ENCODE measurements at regions not wholly inside any gene's neighbourhood (a gene's known extent, or its start where the extent isn't known, plus 50 kb on each side); places are given as distances from the start of the nearest gene placed in this dataset.

DNA sequence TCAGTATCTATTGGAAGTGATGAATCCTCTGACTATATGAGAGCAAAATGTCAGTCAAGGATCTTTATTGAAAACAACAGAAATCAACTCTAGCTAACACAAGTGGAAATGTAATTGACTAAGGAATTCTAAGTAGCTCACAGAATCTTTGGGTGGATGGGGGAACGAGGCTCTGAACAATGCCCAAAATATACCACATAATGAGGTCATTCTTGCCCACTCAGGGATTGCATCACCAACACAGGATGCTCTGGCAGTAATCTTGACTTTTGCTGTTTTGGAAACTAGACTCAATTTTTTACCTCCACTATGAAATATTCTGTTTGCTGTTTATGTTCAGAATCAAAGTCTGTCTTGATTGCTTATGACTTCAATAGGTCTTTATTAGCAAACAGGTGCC is 127.4 kb upstream of the UNC5C start:
- TF ChIP-seq, protein P1, sequence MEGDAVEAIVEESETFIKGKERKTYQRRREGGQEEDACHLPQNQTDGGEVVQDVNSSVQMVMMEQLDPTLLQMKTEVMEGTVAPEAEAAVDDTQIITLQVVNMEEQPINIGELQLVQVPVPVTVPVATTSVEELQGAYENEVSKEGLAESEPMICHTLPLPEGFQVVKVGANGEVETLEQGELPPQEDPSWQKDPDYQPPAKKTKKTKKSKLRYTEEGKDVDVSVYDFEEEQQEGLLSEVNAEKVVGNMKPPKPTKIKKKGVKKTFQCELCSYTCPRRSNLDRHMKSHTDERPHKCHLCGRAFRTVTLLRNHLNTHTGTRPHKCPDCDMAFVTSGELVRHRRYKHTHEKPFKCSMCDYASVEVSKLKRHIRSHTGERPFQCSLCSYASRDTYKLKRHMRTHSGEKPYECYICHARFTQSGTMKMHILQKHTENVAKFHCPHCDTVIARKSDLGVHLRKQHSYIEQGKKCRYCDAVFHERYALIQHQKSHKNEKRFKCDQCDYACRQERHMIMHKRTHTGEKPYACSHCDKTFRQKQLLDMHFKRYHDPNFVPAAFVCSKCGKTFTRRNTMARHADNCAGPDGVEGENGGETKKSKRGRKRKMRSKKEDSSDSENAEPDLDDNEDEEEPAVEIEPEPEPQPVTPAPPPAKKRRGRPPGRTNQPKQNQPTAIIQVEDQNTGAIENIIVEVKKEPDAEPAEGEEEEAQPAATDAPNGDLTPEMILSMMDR (conservative IDR thresholded peaks at IDR 0.05; ENCODE audit: low read depth, low read length): no peak
- no peak for DNase-seq (ENCODE audit: low read depth)

DNA sequence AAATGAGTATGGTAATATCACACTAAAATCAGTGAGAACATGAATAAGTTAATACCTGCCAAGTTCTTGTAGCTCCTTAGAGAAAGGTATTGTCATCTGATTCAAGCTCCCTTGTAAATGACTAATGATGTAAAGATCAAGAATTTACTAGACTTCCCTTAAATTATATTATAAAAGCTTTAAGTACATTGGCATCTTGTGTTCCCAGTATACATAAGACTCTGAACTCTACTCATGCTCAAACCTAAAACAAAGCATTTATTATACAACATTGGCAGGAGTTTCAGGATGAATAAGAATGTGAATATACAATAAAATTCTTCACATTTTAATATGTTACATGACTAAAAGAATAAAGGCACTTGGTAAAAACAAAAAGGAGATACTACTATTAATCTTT is 126.8 kb upstream of the UNC5C start:
- DNase-seq (ENCODE audit: low read depth): no peak
- no peak overlapping the region for H3K4me3 ChIP-seq (ENCODE audit: low read depth, low read length)
- TF ChIP-seq, protein P1 (conservative IDR thresholded peaks at IDR 0.05; ENCODE audit: low read depth, low read length): no peak

More for the DNA sequence above, 127.4 kb upstream of the UNC5C start:
- H3K4me3 ChIP-seq (ENCODE audit: low read depth, low read length): no peak overlapping the region

DNA sequence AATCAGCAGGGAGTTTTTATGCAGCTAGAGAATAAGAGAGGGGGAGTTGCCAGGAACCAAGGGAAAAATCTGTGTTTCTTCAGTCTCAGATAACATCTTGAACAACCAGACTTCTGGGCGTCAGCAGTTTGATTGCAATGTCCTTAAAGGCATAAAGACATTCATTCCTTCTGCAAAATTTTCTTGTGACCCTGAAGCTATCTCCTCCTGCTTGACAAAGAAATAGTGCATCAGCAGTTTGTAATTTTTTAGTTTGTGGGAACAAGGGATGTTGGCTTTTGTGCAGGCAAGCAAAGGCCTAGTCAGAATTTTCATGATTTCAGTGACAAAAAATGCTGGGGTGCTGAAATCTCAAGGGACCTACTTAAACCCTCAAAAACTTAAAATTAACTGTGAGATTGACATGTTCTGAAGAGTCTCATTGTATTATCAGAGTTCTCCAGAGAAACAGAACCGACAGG is 125.8 kb upstream of the UNC5C start:
- no peak for DNase-seq (ENCODE audit: low read depth)
- no peak overlapping the region for H3K4me3 ChIP-seq (ENCODE audit: low read depth, low read length)
- TF ChIP-seq, protein P1 (conservative IDR thresholded peaks at IDR 0.05; ENCODE audit: low read depth, low read length): no peak

DNA sequence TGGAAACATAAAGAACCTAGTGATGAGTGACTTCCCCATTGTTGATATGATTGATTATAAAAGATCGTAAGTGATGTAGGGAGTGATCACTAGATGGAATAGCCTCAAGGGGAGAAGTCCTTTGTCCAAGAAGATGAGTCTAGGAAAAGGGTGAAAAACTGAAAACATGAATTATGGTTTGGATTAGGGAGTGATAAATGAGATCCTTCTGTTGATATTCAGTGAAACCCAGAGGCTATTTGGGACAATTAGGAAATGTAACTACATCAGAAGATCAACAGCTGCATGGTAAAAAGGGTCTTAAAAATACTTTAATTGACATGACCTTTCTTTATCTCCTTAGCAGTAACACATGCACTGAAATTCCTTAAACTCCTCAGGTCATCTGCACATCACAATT is 124.0 kb upstream of the UNC5C start:
- H3K4me3 ChIP-seq (ENCODE audit: low read depth, low read length): no peak overlapping the region
- TF ChIP-seq, protein P1 (conservative IDR thresholded peaks at IDR 0.05; ENCODE audit: low read depth, low read length): no peak
- DNase-seq (ENCODE audit: low read depth): no peak

DNA sequence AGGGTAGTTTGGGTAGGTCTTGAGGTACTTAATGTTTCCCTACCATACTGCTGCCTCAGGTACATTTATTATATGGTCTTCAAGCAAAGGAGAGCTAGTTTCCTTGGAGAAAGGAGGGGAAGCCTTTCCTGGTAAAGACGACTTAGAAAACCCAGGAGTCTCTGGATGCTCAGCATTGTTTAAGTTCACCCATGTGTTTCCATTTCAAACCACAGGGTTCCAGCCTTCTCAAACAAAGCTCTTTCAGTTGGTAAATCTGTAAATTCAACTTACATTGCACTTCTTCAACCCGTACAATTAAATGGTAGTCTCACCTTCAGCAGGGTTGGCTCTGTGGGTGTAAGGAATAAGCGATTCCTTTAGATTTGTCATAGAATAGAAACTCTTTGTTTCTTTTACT is 111.9 kb upstream of the UNC5C start:
- TF ChIP-seq, protein P1 (conservative IDR thresholded peaks at IDR 0.05; ENCODE audit: low read depth, low read length): no peak
- no peak overlapping the region for H3K4me3 ChIP-seq (ENCODE audit: low read depth, low read length)
- peak; percentile 47 for DNase-seq (ENCODE audit: low read depth)

DNA sequence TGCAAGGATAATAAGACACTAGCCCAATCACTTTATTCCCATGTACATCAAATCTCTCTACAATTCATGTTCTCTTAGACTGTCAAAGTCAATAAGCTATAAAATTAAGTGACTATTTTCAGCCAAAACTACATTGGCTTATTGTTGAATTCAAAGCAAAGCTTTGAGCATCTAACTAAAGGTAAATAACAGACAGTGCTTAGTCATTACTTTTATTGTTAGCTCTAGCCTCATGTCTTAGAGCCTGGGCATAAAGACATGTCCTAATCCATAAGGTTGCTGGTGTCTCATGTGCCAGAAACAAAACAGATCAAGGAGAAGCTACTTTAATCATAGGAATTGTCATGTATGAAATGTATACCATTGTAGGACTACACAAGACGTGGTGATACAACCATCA is 103.1 kb upstream of the UNC5C start:
- DNase-seq (ENCODE audit: low read depth): no peak
- TF ChIP-seq, protein P1 (conservative IDR thresholded peaks at IDR 0.05; ENCODE audit: low read depth, low read length): no peak
- H3K4me3 ChIP-seq (ENCODE audit: low read depth, low read length): no peak overlapping the region

DNA sequence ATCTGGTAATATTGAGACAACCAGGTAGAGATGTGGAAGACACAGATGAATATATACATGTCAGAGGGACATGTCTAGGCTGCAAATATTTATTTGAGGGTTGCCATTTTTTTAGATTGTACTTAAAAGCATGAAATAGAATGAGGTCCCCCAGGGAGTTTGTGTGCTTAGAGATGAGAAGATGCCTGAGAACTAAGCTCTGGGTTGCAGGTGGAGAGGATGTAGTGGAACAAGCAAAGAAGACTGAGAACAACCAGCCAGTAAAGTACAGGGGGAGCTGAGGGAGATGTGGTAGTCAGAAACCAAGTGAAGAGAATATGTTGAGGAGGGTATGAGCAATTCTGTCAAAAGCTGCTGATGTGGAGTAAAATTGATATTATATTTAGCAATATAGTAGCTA is 95.6 kb upstream of the UNC5C start:
- no peak for DNase-seq (ENCODE audit: low read depth)
- H3K4me3 ChIP-seq (ENCODE audit: low read depth, low read length): no peak overlapping the region
- TF ChIP-seq, protein P1 (conservative IDR thresholded peaks at IDR 0.05; ENCODE audit: low read depth, low read length): no peak
